ENCODE measurements at regions not wholly inside any gene's neighbourhood (a gene's known extent, or its start where the extent isn't known, plus 50 kb on each side); places are given as distances from the start of the nearest gene placed in this dataset.

DNA sequence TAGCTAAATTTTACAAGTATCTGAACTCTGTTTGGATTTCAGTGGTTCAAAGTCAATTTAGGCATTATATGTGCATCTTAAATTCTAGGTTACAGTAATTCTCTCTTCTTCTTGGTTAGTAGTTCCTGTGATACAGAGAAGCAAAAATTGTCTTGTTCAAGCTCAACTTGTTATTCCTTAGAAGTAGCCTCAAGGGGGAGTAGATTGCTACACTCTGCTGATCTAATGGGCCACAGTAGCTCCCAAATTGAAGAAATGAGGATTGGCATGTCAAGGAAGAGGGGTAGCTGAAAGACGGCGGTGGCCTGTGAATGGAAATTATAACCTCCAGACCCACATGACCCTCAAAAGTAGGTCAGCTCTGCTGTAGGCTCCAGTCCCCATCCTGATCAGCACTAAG is 334.7 kb downstream of the HRH4 start:
- no peaks in the 10 kb centered on the region for H3K4me1 Mint-ChIP-seq (ENCODE audit: low read depth)
- peaks cover 3% of the 10 kb centered on the region for H3K27me3 Mint-ChIP-seq
- intact Hi-C loops (cut with micrococcal nuclease): no loop called here
- H3K36me3 Mint-ChIP-seq (ENCODE audit: low read depth): no peaks in the 10 kb centered on the region
- H3K27ac Mint-ChIP-seq: no peak overlapping the region
- no peak overlapping the region for H3K4me3 Mint-ChIP-seq
- no peaks in the 10 kb centered on the region for H3K9me3 Mint-ChIP-seq

DNA sequence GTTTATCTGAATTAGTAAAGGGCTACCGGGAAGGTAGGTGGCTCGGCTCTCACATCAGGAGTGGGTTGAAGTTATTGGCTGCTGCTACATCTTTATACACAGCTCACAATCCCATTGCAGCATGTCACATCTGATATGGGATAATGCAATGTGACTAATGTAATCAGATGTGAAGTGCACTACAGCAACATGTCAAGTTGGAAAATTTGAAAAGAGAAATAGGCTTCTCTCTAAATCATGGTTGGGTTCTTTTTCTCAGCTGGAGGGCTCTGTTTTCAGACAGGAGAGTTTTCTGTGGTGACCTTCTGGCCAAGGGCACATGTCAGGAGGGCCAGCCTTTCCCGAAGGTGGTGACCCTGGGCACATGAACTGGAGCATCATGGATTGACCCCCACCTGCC is 337.5 kb downstream of the HRH4 start:
- Mint-ChIP-seq H3K36me3 (ENCODE audit: low read depth) (no peaks in the 10 kb centered on the region), H3K9me3 (no peaks in the 10 kb centered on the region), H3K27ac (no peak overlapping the region), H3K4me3 (no peak overlapping the region), H3K4me1 (ENCODE audit: low read depth) (no peaks in the 10 kb centered on the region), H3K27me3 (no peaks in the 10 kb centered on the region)
- intact Hi-C loops (cut with micrococcal nuclease): no loop called here

- H3K36me3 Mint-ChIP-seq (ENCODE audit: low read depth): no peaks in the 10 kb centered on the region
- H3K9me3 Mint-ChIP-seq: no peaks in the 10 kb centered on the region
- H3K27ac Mint-ChIP-seq: no peak overlapping the region
- no peaks in the 10 kb centered on the region for H3K4me1 Mint-ChIP-seq (ENCODE audit: low read depth)
- intact Hi-C loops (cut with micrococcal nuclease): no loop called here
- no peaks in the 10 kb centered on the region for H3K27me3 Mint-ChIP-seq
- no peak overlapping the region for H3K4me3 Mint-ChIP-seq
Measured at GRCh38 chr18:24799176-24799575, 338.7 kb downstream of the HRH4 start.

- H3K4me1 Mint-ChIP-seq (ENCODE audit: low read depth): no peaks in the 10 kb centered on the region
- H3K27me3 Mint-ChIP-seq: no peaks in the 10 kb centered on the region
- H3K4me3 Mint-ChIP-seq: no peak overlapping the region
- no peak overlapping the region for H3K27ac Mint-ChIP-seq
- intact Hi-C loops (cut with micrococcal nuclease): no loop called here
- no peaks in the 10 kb centered on the region for H3K9me3 Mint-ChIP-seq
- no peaks in the 10 kb centered on the region for H3K36me3 Mint-ChIP-seq (ENCODE audit: low read depth)
Measured at GRCh38 chr18:24799720-24800119, 339.3 kb downstream of the HRH4 start.

- Mint-ChIP-seq H3K27me3 (no peaks in the 10 kb centered on the region), H3K27ac (no peak overlapping the region), H3K4me3 (no peak overlapping the region), H3K4me1 (ENCODE audit: low read depth) (no peaks in the 10 kb centered on the region), H3K36me3 (ENCODE audit: low read depth) (no peaks in the 10 kb centered on the region), H3K9me3 (no peaks in the 10 kb centered on the region)
- intact Hi-C loops (cut with micrococcal nuclease): no loop called here
Measured at GRCh38 chr18:24801001-24801400, 340.6 kb downstream of the HRH4 start.

DNA sequence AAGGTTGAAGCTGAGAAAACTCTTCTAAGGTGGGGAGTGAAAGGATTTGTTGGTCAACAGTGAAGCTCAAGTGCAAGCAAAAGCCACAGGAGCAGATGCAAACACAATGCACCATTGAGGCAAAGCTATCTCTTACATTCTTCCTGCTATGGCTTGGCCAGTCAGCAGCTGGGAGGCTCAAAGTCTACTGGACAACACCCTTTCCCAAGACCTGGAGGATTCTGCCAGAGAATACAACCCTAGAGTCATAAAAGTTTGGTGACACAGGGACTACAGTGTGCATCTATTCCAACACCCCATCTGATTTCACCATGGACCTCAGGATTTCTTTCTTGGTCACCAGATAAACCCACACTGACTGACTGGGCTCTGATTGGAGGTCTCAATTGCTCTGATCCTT is 342.0 kb downstream of the HRH4 start:
- Mint-ChIP-seq H3K9me3 (peaks cover under 1% of the 10 kb centered on the region), H3K27me3 (no peaks in the 10 kb centered on the region), H3K4me3 (no peak overlapping the region), H3K27ac (no peak overlapping the region), H3K4me1 (ENCODE audit: low read depth) (no peaks in the 10 kb centered on the region), H3K36me3 (ENCODE audit: low read depth) (no peaks in the 10 kb centered on the region)
- intact Hi-C loops (cut with micrococcal nuclease): no loop called here

- Mint-ChIP-seq H3K4me3 (no peak overlapping the region), H3K27me3 (no peaks in the 10 kb centered on the region), H3K36me3 (ENCODE audit: low read depth) (no peaks in the 10 kb centered on the region), H3K9me3 (peaks cover 6% of the 10 kb centered on the region), H3K4me1 (ENCODE audit: low read depth) (no peaks in the 10 kb centered on the region), H3K27ac (no peak overlapping the region)
- intact Hi-C loops (cut with micrococcal nuclease): no loop called here
Measured at GRCh38 chr18:24805156-24805555, 344.7 kb downstream of the HRH4 start.

DNA sequence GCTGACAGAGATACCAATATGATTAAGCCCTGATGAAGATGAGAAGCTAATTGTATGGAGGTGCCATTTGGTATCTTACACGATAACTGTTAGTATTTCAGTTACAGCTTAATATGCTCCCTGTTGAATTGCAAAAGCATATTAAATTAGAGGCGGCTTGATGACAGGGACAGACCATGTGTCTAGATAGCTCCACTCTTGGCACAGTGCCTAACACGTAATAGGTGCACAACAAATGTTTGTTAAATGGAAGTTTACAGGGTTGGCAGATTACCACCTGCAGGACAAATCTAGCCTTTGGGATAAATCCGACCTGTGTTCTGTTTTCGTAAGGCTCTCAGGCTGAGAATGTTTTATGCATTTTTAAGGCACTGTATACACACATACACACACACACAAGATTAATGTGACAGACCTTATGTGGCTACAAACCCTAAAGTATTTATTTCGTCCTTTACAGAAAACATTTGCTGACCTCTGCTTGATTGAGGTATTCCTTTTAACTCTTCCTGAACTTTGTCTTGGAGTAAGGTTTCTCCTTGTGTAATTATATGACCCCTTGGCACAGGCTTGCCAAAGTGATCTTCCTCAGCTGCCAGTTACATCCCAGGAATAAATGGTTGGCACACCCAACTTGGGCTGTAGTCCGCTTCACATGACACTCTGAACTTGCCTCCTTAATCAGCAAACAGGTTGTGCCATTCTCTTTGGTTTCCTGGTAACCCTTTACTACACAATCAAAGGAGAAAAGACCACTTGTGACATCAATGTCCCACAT is 348.9 kb downstream of the HRH4 start:
- intact Hi-C loops (cut with micrococcal nuclease): no loop called here
- Mint-ChIP-seq H3K4me3 (no peak overlapping the region), H3K27me3 (no peaks in the 10 kb centered on the region), H3K27ac (no peak overlapping the region), H3K36me3 (ENCODE audit: low read depth) (no peaks in the 10 kb centered on the region), H3K9me3 (peaks cover 6% of the 10 kb centered on the region), H3K4me1 (ENCODE audit: low read depth) (no peaks in the 10 kb centered on the region)

GRCh38 chr18:24810561-24811305 is 350.3 kb downstream of the HRH4 start:
- Mint-ChIP-seq H3K9me3 (peaks cover 6% of the 10 kb centered on the region), H3K27me3 (no peaks in the 10 kb centered on the region), H3K4me1 (ENCODE audit: low read depth) (no peaks in the 10 kb centered on the region), H3K4me3 (no peak overlapping the region), H3K36me3 (ENCODE audit: low read depth) (no peaks in the 10 kb centered on the region), H3K27ac (no peak overlapping the region)
- intact Hi-C loops (cut with micrococcal nuclease): no loop called here

DNA sequence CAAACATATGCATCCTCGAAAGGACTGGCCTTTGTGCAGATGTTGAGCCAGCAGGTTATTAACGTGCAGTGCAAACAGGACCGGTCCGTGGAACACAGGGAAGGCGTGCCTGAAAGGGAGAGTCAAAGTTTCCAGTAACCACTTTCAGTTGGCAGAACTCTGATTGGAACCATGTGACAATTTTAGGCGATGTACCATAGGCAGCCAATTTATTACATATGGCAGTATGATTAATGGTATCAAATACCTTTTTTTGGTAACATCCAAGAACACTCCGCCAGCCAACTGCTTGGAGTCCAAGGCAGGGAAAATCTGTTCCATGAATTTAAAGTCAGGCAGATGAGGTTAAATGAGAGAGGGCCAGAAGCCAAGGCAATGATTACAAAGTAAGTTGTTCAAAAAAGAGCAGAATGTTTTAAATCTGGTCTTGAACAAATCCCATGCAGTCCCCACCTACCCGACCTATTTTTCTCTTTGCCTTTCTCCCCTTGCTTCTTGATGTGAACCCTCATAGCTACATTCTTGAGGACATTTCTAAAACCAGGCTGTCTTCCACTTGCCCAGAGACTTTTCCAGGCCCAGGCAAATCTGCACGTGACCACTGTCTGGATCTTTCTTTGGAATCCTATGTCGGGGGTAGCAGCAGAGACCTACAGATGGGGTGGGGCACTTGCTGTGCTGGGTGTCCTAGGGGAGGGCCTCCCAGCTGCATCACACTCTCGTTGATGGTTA is 351.7 kb downstream of the HRH4 start:
- H3K36me3 Mint-ChIP-seq (ENCODE audit: low read depth): no peaks in the 10 kb centered on the region
- no peaks in the 10 kb centered on the region for H3K27me3 Mint-ChIP-seq
- peaks cover 6% of the 10 kb centered on the region for H3K9me3 Mint-ChIP-seq
- no peak overlapping the region for H3K4me3 Mint-ChIP-seq
- no peaks in the 10 kb centered on the region for H3K4me1 Mint-ChIP-seq (ENCODE audit: low read depth)
- intact Hi-C loops (cut with micrococcal nuclease): no loop called here
- H3K27ac Mint-ChIP-seq: no peak overlapping the region

GRCh38 chr18:24814521-24814920 is 354.1 kb downstream of the HRH4 start:
- no peaks in the 10 kb centered on the region for H3K36me3 Mint-ChIP-seq (ENCODE audit: low read depth)
- intact Hi-C loops (cut with micrococcal nuclease): no loop called here
- H3K27ac Mint-ChIP-seq: no peak overlapping the region
- H3K4me1 Mint-ChIP-seq (ENCODE audit: low read depth): no peaks in the 10 kb centered on the region
- no peaks in the 10 kb centered on the region for H3K9me3 Mint-ChIP-seq
- no peaks in the 10 kb centered on the region for H3K27me3 Mint-ChIP-seq
- no peak overlapping the region for H3K4me3 Mint-ChIP-seq

GRCh38 chr18:24817150-24817549 is 356.7 kb downstream of the HRH4 start:
- Mint-ChIP-seq H3K9me3 (no peaks in the 10 kb centered on the region), H3K27ac (no peak overlapping the region), H3K27me3 (no peaks in the 10 kb centered on the region), H3K4me1 (ENCODE audit: low read depth) (no peaks in the 10 kb centered on the region), H3K4me3 (no peak overlapping the region), H3K36me3 (ENCODE audit: low read depth) (no peaks in the 10 kb centered on the region)
- intact Hi-C loops (cut with micrococcal nuclease): no loop called here

GRCh38 chr18:24817587-24818371 is 357.3 kb downstream of the HRH4 start:
- intact Hi-C loops (cut with micrococcal nuclease): no loop called here
- no peak overlapping the region for H3K27ac Mint-ChIP-seq
- H3K36me3 Mint-ChIP-seq (ENCODE audit: low read depth): no peaks in the 10 kb centered on the region
- no peaks in the 10 kb centered on the region for H3K27me3 Mint-ChIP-seq
- H3K4me1 Mint-ChIP-seq (ENCODE audit: low read depth): no peaks in the 10 kb centered on the region
- no peak overlapping the region for H3K4me3 Mint-ChIP-seq
- no peaks in the 10 kb centered on the region for H3K9me3 Mint-ChIP-seq

- H3K27me3 Mint-ChIP-seq: no peaks in the 10 kb centered on the region
- no peaks in the 10 kb centered on the region for H3K4me1 Mint-ChIP-seq (ENCODE audit: low read depth)
- intact Hi-C loops (cut with micrococcal nuclease): no loop called here
- H3K9me3 Mint-ChIP-seq: no peaks in the 10 kb centered on the region
- H3K27ac Mint-ChIP-seq: no peak overlapping the region
- H3K36me3 Mint-ChIP-seq (ENCODE audit: low read depth): no peaks in the 10 kb centered on the region
- no peak overlapping the region for H3K4me3 Mint-ChIP-seq
Measured at GRCh38 chr18:24818441-24818840, 358.0 kb downstream of the HRH4 start.

Measured in dendritic cell treated with granulocyte-macrophage colony-stimulating factor and Interleukin-4, amounts not matched to agents 40 ng/mL and 50 ng/mL, for 4 days (primary cell).